KG1 (cell line): ENCODE measurements at regions not wholly inside any gene's neighbourhood (a gene's known extent, or its start where the extent isn't known, plus 50 kb on each side); places are given as distances from the start of the nearest gene placed in this dataset.

ENCODE experiments used
- DNase-seq: peaks from one replicate; lab custom pipeline; 2025; lab: John Stamatoyannopoulos, UW

GRCh38 chr4:14787221-14787620 lies 215.1 kb upstream of the CPEB2 start:
- DNase-seq, result no peak

- no peak for DNase-seq
Observed at GRCh38 chr4:14787894-14788293, 214.4 kb upstream of the CPEB2 start.

GRCh38 chr4:14790494-14790893 lies 211.8 kb upstream of the CPEB2 start:
- no peak for DNase-seq

GRCh38 chr4:14792702-14793227 lies 209.5 kb upstream of the CPEB2 start:
- no peak for DNase-seq

- no peak for DNase-seq
Observed at GRCh38 chr4:14800977-14801376, 201.3 kb upstream of the CPEB2 start.

- no peak for DNase-seq
Observed at GRCh38 chr4:14802596-14802995, 199.7 kb upstream of the CPEB2 start.

GRCh38 chr4:14807856-14808255 lies 194.4 kb upstream of the CPEB2 start:
- no peak for DNase-seq

- no peak for DNase-seq
Observed at GRCh38 chr4:14809203-14809602, 193.1 kb upstream of the CPEB2 start.

GRCh38 chr4:14810121-14810520 lies 192.2 kb upstream of the CPEB2 start:
- no peak for DNase-seq

GRCh38 chr4:14810568-14810967 lies 191.7 kb upstream of the CPEB2 start:
- DNase-seq, result no peak

- no peak for DNase-seq
Observed at GRCh38 chr4:14812101-14812500, 190.2 kb upstream of the CPEB2 start.

- no peak for DNase-seq
Observed at GRCh38 chr4:14816623-14817261, 185.5 kb upstream of the CPEB2 start.

- DNase-seq, result no peak
Observed at GRCh38 chr4:14824189-14824588, 178.1 kb upstream of the CPEB2 start.

GRCh38 chr4:14827111-14827510 lies 175.2 kb upstream of the CPEB2 start:
- no peak for DNase-seq

- DNase-seq, result no peak
Observed at GRCh38 chr4:14829795-14830194, 172.5 kb upstream of the CPEB2 start.

- no peak for DNase-seq
Observed at GRCh38 chr4:14831416-14831815, 170.9 kb upstream of the CPEB2 start.

GRCh38 chr4:14833053-14833452 lies 169.2 kb upstream of the CPEB2 start:
- no peak for DNase-seq

- no peak for DNase-seq
Observed at GRCh38 chr4:14834382-14834781, 167.9 kb upstream of the CPEB2 start.

GRCh38 chr4:14835288-14835687 lies 167.0 kb upstream of the CPEB2 start:
- no peak for DNase-seq

GRCh38 chr4:14835708-14836425 lies 166.4 kb upstream of the CPEB2 start:
- no peak for DNase-seq

GRCh38 chr4:14837860-14838259 lies 164.4 kb upstream of the CPEB2 start:
- no peak for DNase-seq

GRCh38 chr4:14841801-14842768 lies 160.2 kb upstream of the CPEB2 start:
- DNase-seq, result no peak
